ENCODE measurements at regions not wholly inside any gene's neighbourhood (a gene's known extent, or its start where the extent isn't known, plus 50 kb on each side); places are given as distances from the start of the nearest gene placed in this dataset.

DNA sequence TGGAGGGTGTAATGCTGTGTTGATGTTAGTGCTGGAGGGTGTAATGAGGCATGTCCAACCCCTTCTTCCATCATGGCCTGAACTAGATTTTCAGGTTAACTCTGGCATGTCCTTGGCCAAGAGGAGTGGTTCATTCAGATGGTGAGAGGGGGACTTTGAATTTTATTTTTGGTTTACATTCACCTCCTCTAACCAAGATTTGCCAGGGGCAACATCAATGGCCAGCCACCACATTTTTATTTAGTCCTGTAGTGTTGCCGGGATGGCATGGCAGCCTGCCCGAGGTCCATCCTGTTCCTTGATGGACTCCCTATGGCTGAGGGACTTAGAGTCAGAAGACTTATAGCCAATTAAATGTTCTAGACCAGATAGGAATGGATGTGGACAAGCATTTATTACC, 484.6 kb upstream of the HS6ST1 start:
- H3K9me3 ChIP-seq: no peaks in the 10 kb centered on the region
- 73 to 95% (median 85%) methylated on average over 2 of the region's 2 CpGs for WGBS, 3 donors
- intact Hi-C loops (cut with DNase I): no loop called here
- no peak for TF ChIP-seq POLR2A (IDR thresholded peaks at IDR 0.05)
- TF ChIP-seq, protein P1, sequence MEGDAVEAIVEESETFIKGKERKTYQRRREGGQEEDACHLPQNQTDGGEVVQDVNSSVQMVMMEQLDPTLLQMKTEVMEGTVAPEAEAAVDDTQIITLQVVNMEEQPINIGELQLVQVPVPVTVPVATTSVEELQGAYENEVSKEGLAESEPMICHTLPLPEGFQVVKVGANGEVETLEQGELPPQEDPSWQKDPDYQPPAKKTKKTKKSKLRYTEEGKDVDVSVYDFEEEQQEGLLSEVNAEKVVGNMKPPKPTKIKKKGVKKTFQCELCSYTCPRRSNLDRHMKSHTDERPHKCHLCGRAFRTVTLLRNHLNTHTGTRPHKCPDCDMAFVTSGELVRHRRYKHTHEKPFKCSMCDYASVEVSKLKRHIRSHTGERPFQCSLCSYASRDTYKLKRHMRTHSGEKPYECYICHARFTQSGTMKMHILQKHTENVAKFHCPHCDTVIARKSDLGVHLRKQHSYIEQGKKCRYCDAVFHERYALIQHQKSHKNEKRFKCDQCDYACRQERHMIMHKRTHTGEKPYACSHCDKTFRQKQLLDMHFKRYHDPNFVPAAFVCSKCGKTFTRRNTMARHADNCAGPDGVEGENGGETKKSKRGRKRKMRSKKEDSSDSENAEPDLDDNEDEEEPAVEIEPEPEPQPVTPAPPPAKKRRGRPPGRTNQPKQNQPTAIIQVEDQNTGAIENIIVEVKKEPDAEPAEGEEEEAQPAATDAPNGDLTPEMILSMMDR (IDR thresholded peaks at IDR 0.05): no peak
- TF ChIP-seq EP300 (IDR thresholded peaks at IDR 0.05): no peak
- H3K4me1 ChIP-seq (ENCODE audit: insufficient read depth): no peaks in the 10 kb centered on the region
- no peaks in the 10 kb centered on the region for H3K27me3 ChIP-seq
- no peak overlapping the region for H3K27ac ChIP-seq
- no peak for DNase-seq
- no peaks in the 10 kb centered on the region for H3K36me3 ChIP-seq
- H3K4me3 ChIP-seq: no peak overlapping the region

DNA sequence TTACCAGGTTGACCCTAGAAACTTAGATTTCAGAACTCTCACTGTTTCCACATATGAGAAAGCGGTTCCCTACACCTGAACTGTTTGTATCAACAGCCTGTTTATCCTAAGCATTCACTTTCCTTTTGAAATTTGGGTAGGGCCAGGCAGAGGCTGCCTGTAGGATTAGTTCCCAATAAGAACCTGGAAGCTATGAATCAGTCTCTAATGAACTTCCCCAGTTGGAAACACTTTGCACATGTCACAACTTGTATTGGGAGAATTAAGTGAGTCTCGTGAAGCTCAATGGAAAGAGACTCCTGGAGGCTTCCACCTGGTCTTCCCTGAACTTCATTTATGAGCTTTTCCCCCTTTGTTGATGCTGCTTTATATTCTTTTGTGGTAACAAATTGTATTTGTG, 486.6 kb upstream of the HS6ST1 start:
- Histone ChIP-seq H3K4me3 (no peak overlapping the region), H3K27ac (no peak overlapping the region), H3K9me3 (no peaks in the 10 kb centered on the region), H3K4me1 (ENCODE audit: insufficient read depth) (no peaks in the 10 kb centered on the region), H3K36me3 (no peaks in the 10 kb centered on the region), H3K27me3 (no peaks in the 10 kb centered on the region)
- intact Hi-C loops (cut with DNase I): no loop called here
- no peak for DNase-seq
- 50 to 66% (median 63%) methylated on average over 2 of the region's 2 CpGs for WGBS, 3 donors
- TF ChIP-seq POLR2A (IDR thresholded peaks at IDR 0.05) (no peak), EP300 (IDR thresholded peaks at IDR 0.05) (no peak)
- TF ChIP-seq, protein P1 (IDR thresholded peaks at IDR 0.05): no peak

DNA sequence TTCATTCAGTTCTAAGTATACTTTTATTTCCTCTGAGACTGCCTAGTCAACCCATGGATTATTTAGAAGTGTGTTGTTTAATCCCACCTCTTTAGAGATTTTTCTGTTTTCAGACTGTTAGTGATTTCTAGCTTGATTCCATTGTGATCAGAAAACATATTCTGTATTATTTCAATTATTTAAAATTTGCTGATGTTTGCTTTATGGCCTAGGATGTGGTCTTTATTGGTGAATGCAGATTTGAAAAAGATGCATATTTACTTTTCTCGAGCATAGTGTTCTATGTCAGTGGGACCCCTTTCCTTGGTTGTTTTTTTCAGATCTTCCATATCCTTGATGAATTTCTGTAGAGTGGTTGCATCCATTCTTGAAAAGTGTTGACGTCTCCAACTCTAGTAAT, 487.2 kb upstream of the HS6ST1 start:
- 85 to 92% (median 87%) methylated on average over 2 of the region's 2 CpGs for WGBS, 3 donors
- DNase-seq: no peak
- no peaks in the 10 kb centered on the region for H3K27me3 ChIP-seq
- no peaks in the 10 kb centered on the region for H3K9me3 ChIP-seq
- H3K4me1 ChIP-seq (ENCODE audit: insufficient read depth): no peaks in the 10 kb centered on the region
- H3K4me3 ChIP-seq: no peak overlapping the region
- H3K27ac ChIP-seq: no peak overlapping the region
- TF ChIP-seq, protein P1 (IDR thresholded peaks at IDR 0.05): no peak
- TF ChIP-seq EP300 (IDR thresholded peaks at IDR 0.05): no peak
- no peak for TF ChIP-seq POLR2A (IDR thresholded peaks at IDR 0.05)
- intact Hi-C loops (cut with DNase I): no loop called here
- H3K36me3 ChIP-seq: no peaks in the 10 kb centered on the region

DNA sequence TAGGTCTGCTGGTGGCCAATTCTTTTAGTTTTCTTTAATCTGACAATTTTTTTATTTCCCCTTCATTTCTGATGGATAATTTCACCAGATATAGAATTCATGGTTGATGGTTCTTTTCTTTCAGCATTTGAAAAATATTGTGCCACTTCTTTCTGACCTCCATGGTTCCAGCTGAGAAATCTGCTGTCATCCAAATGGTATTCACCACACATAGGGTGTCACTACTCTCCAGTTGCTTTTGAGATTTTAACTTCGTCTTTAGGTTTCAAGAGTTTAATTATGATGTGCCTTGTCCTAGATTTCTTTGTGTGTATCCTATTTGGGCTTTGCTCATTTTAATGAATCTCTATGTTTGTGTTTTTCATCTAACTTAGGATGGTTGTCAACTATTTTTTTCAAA, 488.6 kb upstream of the HS6ST1 start:
- H3K4me1 ChIP-seq (ENCODE audit: insufficient read depth): no peaks in the 10 kb centered on the region
- H3K9me3 ChIP-seq: no peaks in the 10 kb centered on the region
- H3K36me3 ChIP-seq: no peaks in the 10 kb centered on the region
- H3K4me3 ChIP-seq: no peak overlapping the region
- intact Hi-C loops (cut with DNase I): no loop called here
- TF ChIP-seq POLR2A (IDR thresholded peaks at IDR 0.05) (no peak), EP300 (IDR thresholded peaks at IDR 0.05) (no peak)
- TF ChIP-seq, protein P1 (IDR thresholded peaks at IDR 0.05): no peak
- 93 to 100% (median 94%) methylated on average over 1 of the region's 1 CpG for WGBS, 3 donors
- H3K27me3 ChIP-seq: no peaks in the 10 kb centered on the region
- H3K27ac ChIP-seq: no peak overlapping the region
- no peak for DNase-seq

Data from ovary (tissue), 7 donors.